ENCODE measurements at regions not wholly inside any gene's neighbourhood (a gene's known extent, or its start where the extent isn't known, plus 50 kb on each side); places are given as distances from the start of the nearest gene placed in this dataset.

GRCh38 chr11:20251496-20251895 lies 91.2 kb upstream of the DBX1 start:
- no TSS peak for BruUV-seq (replicated peaks)
- H3K27ac ChIP-seq (ENCODE audit: low read length) = no peak overlapping the region
- H3K27me3 ChIP-seq (ENCODE audit: low read length) = peaks cover 94% of the 10 kb centered on the region
- H3K79me2 ChIP-seq (ENCODE audit: low read length) = no peaks in the 10 kb centered on the region
- H3K4me1 ChIP-seq (ENCODE audit: insufficient read depth, low read length) = no peaks in the 10 kb centered on the region
- ChIA-PET POLR2A (ENCODE audit: unreplicated experiment) (no interaction called here), CTCF (no interaction called here)
- no peaks in the 10 kb centered on the region for H3K9me3 ChIP-seq (ENCODE audit: low read length)
- no peaks in the 10 kb centered on the region for H3K36me3 ChIP-seq (ENCODE audit: low read depth, low read length)
- H3K9me2 ChIP-seq (replicated peaks; ENCODE audit: low read length) = no peaks in the 10 kb centered on the region
- intact Hi-C loops (cut with micrococcal nuclease) = no loop called here
- no peak overlapping the region for H2AFZ ChIP-seq (ENCODE audit: low read length)
- H3K4me3 ChIP-seq (ENCODE audit: low read length) = no peak overlapping the region
- no peaks in the 10 kb centered on the region for H3F3A ChIP-seq (ENCODE audit: low read length, unreplicated experiment)
- ATAC-seq (no peak), DNase-seq (no peak)
- TF ChIP-seq CTCF (conservative IDR thresholded peaks at IDR 0.05; ENCODE audit: low read depth, low read length) = no peak
- H3K9ac ChIP-seq (ENCODE audit: low read length) = no peak overlapping the region
- no peak overlapping the region for H3K4me2 ChIP-seq (ENCODE audit: low read length)
- no peaks in the 10 kb centered on the region for H4K20me1 ChIP-seq (ENCODE audit: low read length)

GRCh38 chr11:20250644-20251247 lies 90.5 kb upstream of the DBX1 start:
- Histone ChIP-seq H2AFZ (ENCODE audit: low read length) (no peak overlapping the region), H3K9me2 (replicated peaks; ENCODE audit: low read length) (no peaks in the 10 kb centered on the region), H3K27ac (ENCODE audit: low read length) (no peak overlapping the region), H3K36me3 (ENCODE audit: low read depth, low read length) (no peaks in the 10 kb centered on the region), H4K20me1 (ENCODE audit: low read length) (no peaks in the 10 kb centered on the region), H3F3A (ENCODE audit: low read length, unreplicated experiment) (no peaks in the 10 kb centered on the region), H3K9me3 (ENCODE audit: low read length) (no peaks in the 10 kb centered on the region), H3K4me2 (ENCODE audit: low read length) (no peak overlapping the region), H3K27me3 (ENCODE audit: low read length) (peaks cover 98% of the 10 kb centered on the region), H3K9ac (ENCODE audit: low read length) (no peak overlapping the region), H3K4me1 (ENCODE audit: insufficient read depth, low read length) (no peaks in the 10 kb centered on the region), H3K4me3 (ENCODE audit: low read length) (no peak overlapping the region), H3K79me2 (ENCODE audit: low read length) (no peaks in the 10 kb centered on the region)
- ChIA-PET POLR2A (ENCODE audit: unreplicated experiment) (no interaction called here), CTCF (no interaction called here)
- intact Hi-C loops (cut with micrococcal nuclease) = no loop called here
- BruUV-seq (replicated peaks) = no TSS peak
- no peak for DNase-seq
- ATAC-seq = no peak
- TF ChIP-seq CTCF (conservative IDR thresholded peaks at IDR 0.05; ENCODE audit: low read depth, low read length) (no peak), EZH2 (IDR thresholded peaks at IDR 0.05; ENCODE audit: low read length, unreplicated experiment) (no peak), EZH2phosphoT487 (IDR thresholded peaks at IDR 0.05; ENCODE audit: borderline replicate concordance, low read length) (no peak)

DNA sequence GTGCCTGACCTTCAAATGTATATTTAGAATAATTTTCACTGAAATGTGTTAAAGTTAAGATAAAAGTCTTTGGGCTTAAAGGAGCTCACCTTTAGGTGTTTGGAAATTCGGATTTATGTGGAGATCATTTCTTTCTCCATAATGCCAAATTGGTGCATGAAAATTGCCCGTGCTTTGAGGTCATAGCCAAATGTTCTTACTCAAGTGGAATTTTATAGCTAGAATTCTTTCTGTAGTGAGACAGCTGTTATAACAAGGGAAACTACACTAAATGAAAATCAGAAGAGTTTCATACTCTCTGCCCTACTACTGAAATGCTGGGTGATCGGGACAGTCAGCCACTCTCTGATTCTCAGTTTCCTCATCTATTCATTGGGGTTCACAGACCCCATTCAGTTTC lies 89.5 kb upstream of the DBX1 start:
- TF ChIP-seq EZH2 (IDR thresholded peaks at IDR 0.05; ENCODE audit: low read length, unreplicated experiment) (no peak), EZH2phosphoT487 (IDR thresholded peaks at IDR 0.05; ENCODE audit: borderline replicate concordance, low read length) (no peak), CTCF (conservative IDR thresholded peaks at IDR 0.05; ENCODE audit: low read depth, low read length) (no peak)
- CTCF ChIA-PET = interaction anchor here (0.6 kb wide), 1 partner anchor 118 kb away, joined by 3 read pairs; no protein-coding TSS in a partner anchor

More for the DNA sequence above, 89.5 kb upstream of the DBX1 start:
- no peaks in the 10 kb centered on the region for H3K79me2 ChIP-seq (ENCODE audit: low read length)
- no peaks in the 10 kb centered on the region for H3K36me3 ChIP-seq (ENCODE audit: low read depth, low read length)
- H3K9ac ChIP-seq (ENCODE audit: low read length) = no peak overlapping the region
- no TSS peak for BruUV-seq (replicated peaks)
- no peak overlapping the region for H2AFZ ChIP-seq (ENCODE audit: low read length)
- H3K9me2 ChIP-seq (replicated peaks; ENCODE audit: low read length) = no peaks in the 10 kb centered on the region
- no peaks in the 10 kb centered on the region for H3K9me3 ChIP-seq (ENCODE audit: low read length)
- no peaks in the 10 kb centered on the region for H3K4me1 ChIP-seq (ENCODE audit: insufficient read depth, low read length)
- POLR2A ChIA-PET (ENCODE audit: unreplicated experiment) = no interaction called here
- H3K27me3 ChIP-seq (ENCODE audit: low read length) = peaks cover 90% of the 10 kb centered on the region
- no peaks in the 10 kb centered on the region for H4K20me1 ChIP-seq (ENCODE audit: low read length)
- H3K4me3 ChIP-seq (ENCODE audit: low read length) = no peak overlapping the region
- no peak for DNase-seq
- intact Hi-C loops (cut with micrococcal nuclease) = no loop called here
- ATAC-seq = no peak
- H3F3A ChIP-seq (ENCODE audit: low read length, unreplicated experiment) = no peaks in the 10 kb centered on the region
- H3K4me2 ChIP-seq (ENCODE audit: low read length) = no peak overlapping the region
- no peak overlapping the region for H3K27ac ChIP-seq (ENCODE audit: low read length)
